GM12874 (cell line): ENCODE measurements at regions not wholly inside any gene's neighbourhood (a gene's known extent, or its start where the extent isn't known, plus 50 kb on each side); places are given as distances from the start of the nearest gene placed in this dataset.

Source experiments
- CTCF ChIP-seq: IDR thresholded peaks from 2 replicates; pipeline ENCODE4 v1.5.1; 2011; ENCODE audit warnings: low read depth, mild to moderate bottlenecking, control low read depth, low read length, moderate library complexity; ENCODE audit not compliant: insufficient read depth

GRCh38 chr18:76708722-76709353, 113.5 kb upstream of the ZNF236 start:
- TF ChIP-seq CTCF, result no peak

GRCh38 chr18:76708071-76708721, 114.2 kb upstream of the ZNF236 start:
- TF ChIP-seq CTCF, result no peak

GRCh38 chr18:76707534-76707933, 114.8 kb upstream of the ZNF236 start:
- no peak for TF ChIP-seq CTCF

- TF ChIP-seq CTCF, result no peak
Observed at GRCh38 chr18:76699923-76700322, 122.4 kb upstream of the ZNF236 start.

GRCh38 chr18:76697441-76697901, 124.9 kb upstream of the ZNF236 start:
- no peak for TF ChIP-seq CTCF

GRCh38 chr18:76691800-76692199, 130.6 kb upstream of the ZNF236 start:
- TF ChIP-seq CTCF, result no peak

- TF ChIP-seq CTCF, result no peak
Observed at GRCh38 chr18:76689646-76690264, 132.6 kb upstream of the ZNF236 start.
